ENCODE measurements at regions not wholly inside any gene's neighbourhood (a gene's known extent, or its start where the extent isn't known, plus 50 kb on each side); places are given as distances from the start of the nearest gene placed in this dataset.

DNA sequence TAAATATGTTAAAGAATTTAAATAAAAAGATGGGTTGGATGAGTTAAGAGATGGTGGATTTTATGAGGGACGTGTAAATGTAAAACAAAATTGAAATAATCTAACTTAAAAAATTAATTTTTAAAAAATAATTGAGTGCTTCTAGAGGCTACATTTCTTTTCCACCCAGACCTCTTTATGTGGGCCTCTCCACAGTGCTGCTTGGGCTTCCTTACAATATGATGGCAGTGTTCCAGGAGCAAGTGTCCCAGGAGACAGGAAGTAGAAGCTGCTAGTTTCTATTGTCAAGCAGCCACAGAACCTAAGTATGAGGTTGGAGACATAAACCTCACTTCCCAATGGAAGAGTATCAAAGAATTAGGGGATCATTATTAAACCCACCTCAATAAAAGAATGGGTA lies 205.7 kb upstream of the CPHXL start:
- ATAC-seq, result no peak
- no peak for DNase-seq (ENCODE audit: low read depth, low spot score)
- TF ChIP-seq SIN3A (IDR thresholded peaks at IDR 0.05; ENCODE audit: borderline replicate concordance, insufficient read depth, low read depth, low read length), result no peak
- TF ChIP-seq, protein P1, sequence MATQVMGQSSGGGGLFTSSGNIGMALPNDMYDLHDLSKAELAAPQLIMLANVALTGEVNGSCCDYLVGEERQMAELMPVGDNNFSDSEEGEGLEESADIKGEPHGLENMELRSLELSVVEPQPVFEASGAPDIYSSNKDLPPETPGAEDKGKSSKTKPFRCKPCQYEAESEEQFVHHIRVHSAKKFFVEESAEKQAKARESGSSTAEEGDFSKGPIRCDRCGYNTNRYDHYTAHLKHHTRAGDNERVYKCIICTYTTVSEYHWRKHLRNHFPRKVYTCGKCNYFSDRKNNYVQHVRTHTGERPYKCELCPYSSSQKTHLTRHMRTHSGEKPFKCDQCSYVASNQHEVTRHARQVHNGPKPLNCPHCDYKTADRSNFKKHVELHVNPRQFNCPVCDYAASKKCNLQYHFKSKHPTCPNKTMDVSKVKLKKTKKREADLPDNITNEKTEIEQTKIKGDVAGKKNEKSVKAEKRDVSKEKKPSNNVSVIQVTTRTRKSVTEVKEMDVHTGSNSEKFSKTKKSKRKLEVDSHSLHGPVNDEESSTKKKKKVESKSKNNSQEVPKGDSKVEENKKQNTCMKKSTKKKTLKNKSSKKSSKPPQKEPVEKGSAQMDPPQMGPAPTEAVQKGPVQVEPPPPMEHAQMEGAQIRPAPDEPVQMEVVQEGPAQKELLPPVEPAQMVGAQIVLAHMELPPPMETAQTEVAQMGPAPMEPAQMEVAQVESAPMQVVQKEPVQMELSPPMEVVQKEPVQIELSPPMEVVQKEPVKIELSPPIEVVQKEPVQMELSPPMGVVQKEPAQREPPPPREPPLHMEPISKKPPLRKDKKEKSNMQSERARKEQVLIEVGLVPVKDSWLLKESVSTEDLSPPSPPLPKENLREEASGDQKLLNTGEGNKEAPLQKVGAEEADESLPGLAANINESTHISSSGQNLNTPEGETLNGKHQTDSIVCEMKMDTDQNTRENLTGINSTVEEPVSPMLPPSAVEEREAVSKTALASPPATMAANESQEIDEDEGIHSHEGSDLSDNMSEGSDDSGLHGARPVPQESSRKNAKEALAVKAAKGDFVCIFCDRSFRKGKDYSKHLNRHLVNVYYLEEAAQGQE (IDR thresholded peaks at IDR 0.05; ENCODE audit: insufficient read depth in 1 of 2, low read depth in 2 of 2, low read length in 1 of 2), result no peak
- TF ChIP-seq, protein P2, sequence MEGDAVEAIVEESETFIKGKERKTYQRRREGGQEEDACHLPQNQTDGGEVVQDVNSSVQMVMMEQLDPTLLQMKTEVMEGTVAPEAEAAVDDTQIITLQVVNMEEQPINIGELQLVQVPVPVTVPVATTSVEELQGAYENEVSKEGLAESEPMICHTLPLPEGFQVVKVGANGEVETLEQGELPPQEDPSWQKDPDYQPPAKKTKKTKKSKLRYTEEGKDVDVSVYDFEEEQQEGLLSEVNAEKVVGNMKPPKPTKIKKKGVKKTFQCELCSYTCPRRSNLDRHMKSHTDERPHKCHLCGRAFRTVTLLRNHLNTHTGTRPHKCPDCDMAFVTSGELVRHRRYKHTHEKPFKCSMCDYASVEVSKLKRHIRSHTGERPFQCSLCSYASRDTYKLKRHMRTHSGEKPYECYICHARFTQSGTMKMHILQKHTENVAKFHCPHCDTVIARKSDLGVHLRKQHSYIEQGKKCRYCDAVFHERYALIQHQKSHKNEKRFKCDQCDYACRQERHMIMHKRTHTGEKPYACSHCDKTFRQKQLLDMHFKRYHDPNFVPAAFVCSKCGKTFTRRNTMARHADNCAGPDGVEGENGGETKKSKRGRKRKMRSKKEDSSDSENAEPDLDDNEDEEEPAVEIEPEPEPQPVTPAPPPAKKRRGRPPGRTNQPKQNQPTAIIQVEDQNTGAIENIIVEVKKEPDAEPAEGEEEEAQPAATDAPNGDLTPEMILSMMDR (IDR thresholded peaks at IDR 0.05), result no peak
- no peak for TF ChIP-seq POLR2AphosphoS5 (IDR thresholded peaks at IDR 0.05; ENCODE audit: low read depth, low read length)
- TF ChIP-seq TCF7L2 (IDR thresholded peaks at IDR 0.05; ENCODE audit: low read depth, low read length), result no peak
- ChIA-PET CTCF (no interaction called here), POLR2A (no interaction called here)
- H3K4me3 ChIP-seq (ENCODE audit: low read depth in 2 of 2, low read length in 2 of 2), result no peak overlapping the region
- no peaks in the 10 kb centered on the region for H3K9me3 ChIP-seq (ENCODE audit: control insufficient read depth, insufficient read depth, low read depth, low read length)
- H3K36me3 ChIP-seq (ENCODE audit: control insufficient read depth, insufficient read depth, low read length), result no peaks in the 10 kb centered on the region
- H3K27me3 ChIP-seq (ENCODE audit: control insufficient read depth, insufficient read depth, low read length), result no peaks in the 10 kb centered on the region
- no TSS peak for BruUV-seq (replicated peaks)
- in situ Hi-C loops (cut with HindIII; ENCODE audit: low pct_unique_long_range_greater_than_20kb, low sequenced_read_pairs) (no loop called here), intact Hi-C loops (cut with micrococcal nuclease; ENCODE audit: unreplicated experiment) (no loop called here)
- H3K4me1 ChIP-seq (ENCODE audit: control insufficient read depth, insufficient read depth, low read length), result no peaks in the 10 kb centered on the region
- H3K27ac ChIP-seq (ENCODE audit: low read length), result no peak overlapping the region

DNA sequence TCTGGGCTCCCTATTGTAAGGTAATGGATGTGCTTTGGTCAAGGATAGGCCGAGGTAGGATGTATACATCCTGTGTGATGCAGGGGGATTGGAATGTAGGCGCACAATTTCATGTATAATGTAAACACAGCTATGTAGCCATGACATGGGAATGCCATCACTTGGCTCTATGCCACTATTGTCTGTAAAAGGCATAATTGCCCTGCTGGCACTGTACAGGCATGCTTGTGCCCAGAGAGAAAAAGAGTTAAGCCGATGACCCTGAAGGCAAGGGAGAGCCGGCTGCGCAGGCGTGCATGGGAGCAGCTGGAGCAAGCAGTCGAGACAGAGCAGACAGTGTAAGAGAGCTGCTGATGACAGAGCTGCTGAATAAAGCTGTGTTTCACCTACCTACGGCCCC lies 212.5 kb upstream of the CPHXL start:
- POLR2A ChIA-PET, result no interaction called here
- intact Hi-C loops (cut with micrococcal nuclease; ENCODE audit: unreplicated experiment) (no loop called here), in situ Hi-C loops (cut with HindIII; ENCODE audit: low pct_unique_long_range_greater_than_20kb, low sequenced_read_pairs) (no loop called here)
- CTCF ChIA-PET, result no interaction called here
- no peak overlapping the region for H3K4me3 ChIP-seq (ENCODE audit: low read depth in 2 of 2, low read length in 2 of 2)
- TF ChIP-seq, protein P1 (IDR thresholded peaks at IDR 0.05; ENCODE audit: insufficient read depth in 1 of 2, low read depth in 2 of 2, low read length in 1 of 2), result no peak
- no peak for TF ChIP-seq SIN3A (IDR thresholded peaks at IDR 0.05; ENCODE audit: borderline replicate concordance, insufficient read depth, low read depth, low read length)
- no peaks in the 10 kb centered on the region for H3K36me3 ChIP-seq (ENCODE audit: control insufficient read depth, insufficient read depth, low read length)
- H3K27me3 ChIP-seq (ENCODE audit: control insufficient read depth, insufficient read depth, low read length), result no peaks in the 10 kb centered on the region
- no peak overlapping the region for H3K27ac ChIP-seq (ENCODE audit: low read length)
- no peaks in the 10 kb centered on the region for H3K4me1 ChIP-seq (ENCODE audit: control insufficient read depth, insufficient read depth, low read length)
- no peaks in the 10 kb centered on the region for H3K9me3 ChIP-seq (ENCODE audit: control insufficient read depth, insufficient read depth, low read depth, low read length)
- ATAC-seq, result no peak
- DNase-seq (ENCODE audit: low read depth, low spot score), result no peak
- no TSS peak for BruUV-seq (replicated peaks)
